AG09309 (cell line): ENCODE measurements at regions not wholly inside any gene's neighbourhood (a gene's known extent, or its start where the extent isn't known, plus 50 kb on each side); places are given as distances from the start of the nearest gene placed in this dataset.

Experiments used
- DNase-seq: peaks from one replicate; pipeline ENCODE4 v3.0.0-alpha.2; 2010; ENCODE audit warnings: low read depth
- H3K4me3 ChIP-seq: 2 replicates; pipeline ENCODE4 v1.5.1; 2011; ENCODE audit warnings: mild to moderate bottlenecking, low read depth, low read length, moderate library complexity; ENCODE audit not compliant: control insufficient read depth
- TF ChIP-seq, protein P1 (sequence below): IDR thresholded peaks from 2 replicates; pipeline ENCODE4 v1.5.1; 2011; ENCODE audit warnings: mild to moderate bottlenecking, low read depth, low read length, inconsistent platforms; ENCODE audit not compliant: insufficient read depth, control insufficient read depth; ENCODE audit errors: missing control alignments

DNA sequence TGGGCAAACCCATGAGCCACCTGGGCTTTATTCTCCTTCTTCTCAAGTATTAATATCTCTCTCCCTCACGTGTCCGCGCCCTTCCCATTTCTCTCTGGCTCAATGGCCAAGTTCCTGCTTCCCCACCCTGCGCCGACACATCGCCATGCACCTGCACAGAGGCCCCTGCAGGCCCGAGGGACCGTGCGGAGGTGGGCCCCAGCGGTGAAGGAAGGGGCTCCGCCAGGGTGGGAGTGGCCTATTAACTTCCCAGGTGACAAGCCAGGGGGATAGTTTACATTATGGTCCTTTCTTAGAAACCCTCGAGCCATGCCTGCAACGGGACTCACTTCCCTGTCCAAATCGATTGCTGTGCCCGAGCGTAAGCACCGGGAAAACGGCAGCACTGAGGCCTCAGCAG, 110.0 kb upstream of the ADARB2 start:
- no peak overlapping the region for H3K4me3 ChIP-seq
- TF ChIP-seq, protein P1, sequence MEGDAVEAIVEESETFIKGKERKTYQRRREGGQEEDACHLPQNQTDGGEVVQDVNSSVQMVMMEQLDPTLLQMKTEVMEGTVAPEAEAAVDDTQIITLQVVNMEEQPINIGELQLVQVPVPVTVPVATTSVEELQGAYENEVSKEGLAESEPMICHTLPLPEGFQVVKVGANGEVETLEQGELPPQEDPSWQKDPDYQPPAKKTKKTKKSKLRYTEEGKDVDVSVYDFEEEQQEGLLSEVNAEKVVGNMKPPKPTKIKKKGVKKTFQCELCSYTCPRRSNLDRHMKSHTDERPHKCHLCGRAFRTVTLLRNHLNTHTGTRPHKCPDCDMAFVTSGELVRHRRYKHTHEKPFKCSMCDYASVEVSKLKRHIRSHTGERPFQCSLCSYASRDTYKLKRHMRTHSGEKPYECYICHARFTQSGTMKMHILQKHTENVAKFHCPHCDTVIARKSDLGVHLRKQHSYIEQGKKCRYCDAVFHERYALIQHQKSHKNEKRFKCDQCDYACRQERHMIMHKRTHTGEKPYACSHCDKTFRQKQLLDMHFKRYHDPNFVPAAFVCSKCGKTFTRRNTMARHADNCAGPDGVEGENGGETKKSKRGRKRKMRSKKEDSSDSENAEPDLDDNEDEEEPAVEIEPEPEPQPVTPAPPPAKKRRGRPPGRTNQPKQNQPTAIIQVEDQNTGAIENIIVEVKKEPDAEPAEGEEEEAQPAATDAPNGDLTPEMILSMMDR = no peak
- DNase-seq = no peak

DNA sequence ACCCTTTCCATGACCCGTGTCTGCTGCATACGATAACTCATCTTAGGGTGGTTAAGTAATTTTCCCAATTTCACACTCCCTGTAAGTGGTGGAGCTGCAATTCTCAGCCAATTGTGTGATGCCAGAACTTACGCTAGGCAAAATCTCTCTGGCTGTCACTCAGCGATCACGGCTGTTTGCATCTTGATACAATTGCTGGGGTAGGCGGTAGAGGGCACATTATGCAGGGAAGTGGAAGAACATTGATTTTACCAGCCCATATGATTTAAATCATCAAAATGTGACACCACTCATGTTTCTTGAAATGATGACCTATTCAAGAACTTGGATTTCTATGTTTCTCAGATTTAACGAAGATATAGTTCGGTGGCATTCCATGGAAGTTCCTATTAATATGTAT, 108.7 kb upstream of the ADARB2 start:
- TF ChIP-seq, protein P1 = no peak
- H3K4me3 ChIP-seq = no peak overlapping the region
- DNase-seq = no peak

- no peak overlapping the region for H3K4me3 ChIP-seq
- no peak for DNase-seq
- TF ChIP-seq, protein P1 = no peak
These were observed 104.4 kb upstream of the ADARB2 start for GRCh38 chr10:1841759-1842158.

GRCh38 chr10:1829712-1830111, 92.4 kb upstream of the ADARB2 start:
- TF ChIP-seq, protein P1 = no peak
- no peak for DNase-seq
- H3K4me3 ChIP-seq = no peak overlapping the region

DNA sequence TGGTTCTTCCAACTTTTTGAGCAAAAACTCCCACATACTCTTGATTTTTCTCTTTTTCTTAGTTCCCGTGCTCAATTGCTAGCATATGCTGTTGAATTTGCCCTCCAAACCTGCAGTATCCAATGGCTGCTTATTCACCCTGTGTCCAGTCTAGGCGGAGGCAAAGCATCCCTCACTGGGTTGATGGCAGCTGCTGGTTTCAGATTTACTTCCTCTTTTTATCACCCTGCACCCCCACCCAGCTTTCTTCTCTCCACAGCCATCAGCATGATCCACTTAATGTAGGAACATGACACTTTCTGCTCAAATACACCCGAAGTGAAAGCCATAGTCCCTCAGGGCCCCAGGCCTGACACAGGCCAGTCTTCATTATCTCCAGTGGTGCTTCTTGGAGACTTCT, 87.6 kb upstream of the ADARB2 start:
- TF ChIP-seq, protein P1 = no peak
- no peak overlapping the region for H3K4me3 ChIP-seq
- DNase-seq = no peak

DNA sequence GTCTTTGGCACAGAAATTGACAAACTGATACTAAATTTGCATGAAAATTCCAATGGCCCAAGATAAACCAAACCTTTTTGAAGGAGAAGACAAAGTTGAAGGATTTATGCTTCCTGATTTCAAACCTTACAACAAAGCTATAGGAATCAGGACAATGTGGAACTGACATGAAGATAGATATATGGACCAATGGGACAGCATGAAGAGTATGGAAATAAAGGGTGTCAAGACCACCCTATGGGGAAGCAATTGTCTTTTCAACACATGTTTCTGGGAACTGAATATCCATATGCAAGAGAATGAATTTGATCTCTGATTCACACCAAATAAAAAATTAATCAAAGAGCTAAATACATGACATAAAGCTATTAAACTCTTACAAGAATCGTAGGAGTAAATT, 77.2 kb upstream of the ADARB2 start:
- TF ChIP-seq, protein P1 = no peak
- H3K4me3 ChIP-seq = no peak overlapping the region
- no peak for DNase-seq

DNA sequence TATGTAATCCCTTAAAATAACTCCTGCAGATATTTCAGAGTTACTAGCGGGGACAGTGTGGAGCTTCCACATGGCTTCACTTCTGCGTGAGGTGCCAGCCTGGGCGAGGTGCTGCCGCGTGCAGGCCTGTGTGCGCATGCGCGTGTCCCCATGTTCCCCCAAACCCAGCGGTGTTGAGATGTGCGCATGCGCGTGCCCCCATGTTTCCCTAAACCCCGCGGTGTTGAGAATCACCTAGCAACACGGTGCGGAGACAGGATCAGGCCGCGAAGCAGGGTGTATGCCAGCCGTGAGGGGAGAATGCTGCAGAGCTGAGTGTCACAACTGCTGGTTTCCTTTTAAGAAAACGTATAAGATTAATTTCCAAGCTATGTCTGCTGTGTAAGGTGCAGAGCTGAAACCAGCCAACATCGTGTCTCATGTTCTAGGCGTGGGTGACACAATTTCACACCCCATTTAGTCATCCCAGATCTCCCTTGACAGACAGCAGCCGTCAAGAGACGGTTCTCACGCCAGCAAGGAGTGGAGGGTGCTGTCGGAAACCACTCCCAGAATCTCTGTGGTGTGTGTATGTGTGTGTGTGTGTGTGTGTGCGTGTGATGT, 71.9 kb upstream of the ADARB2 start:
- H3K4me3 ChIP-seq = no peak overlapping the region
- no peak for DNase-seq
- TF ChIP-seq, protein P1 = no peak
